HUDEP-2 (cell line): ENCODE measurements at regions not wholly inside any gene's neighbourhood (a gene's known extent, or its start where the extent isn't known, plus 50 kb on each side); places are given as distances from the start of the nearest gene placed in this dataset.
"Not testable (repeated sequence)": the region's sequence is repeated elsewhere in the genome, so short reads cannot be mapped to it uniquely, and the experiment has no call there.

Source experiments
- DNase-seq, 76 experiments: peaks; one replicate each; lab custom pipeline; 2025; ENCODE audit not compliant: unreplicated experiment in 76 of 76; lab: John Stamatoyannopoulos, UW

GRCh38 chr1:43043695-43044094, 85.0 kb upstream of the SLC2A1 start:
- no peak for DNase-seq

- DNase-seq = no peak
Measured at GRCh38 chr1:43042773-43043457, 84.2 kb upstream of the SLC2A1 start.

GRCh38 chr1:43042127-43042526, 83.5 kb upstream of the SLC2A1 start:
- no peak for DNase-seq

GRCh38 chr1:43041591-43041990, 82.9 kb upstream of the SLC2A1 start:
- peak in 1 of 76 experiments; percentile 8 for DNase-seq

GRCh38 chr1:43039228-43040055, 80.8 kb upstream of the SLC2A1 start:
- no peak for DNase-seq

GRCh38 chr1:43038232-43038935, 79.7 kb upstream of the SLC2A1 start:
- DNase-seq = no peak

- DNase-seq = no peak
Measured at GRCh38 chr1:43037466-43037865, 78.8 kb upstream of the SLC2A1 start.

- DNase-seq = no peak
Measured at GRCh38 chr1:43036932-43037331, 78.3 kb upstream of the SLC2A1 start.

GRCh38 chr1:43035821-43036741, 77.4 kb upstream of the SLC2A1 start:
- DNase-seq = no peak

- no peak for DNase-seq
Measured at GRCh38 chr1:43034778-43035177, 76.1 kb upstream of the SLC2A1 start.

- DNase-seq = no peak
Measured at GRCh38 chr1:43034195-43034658, 75.6 kb upstream of the SLC2A1 start.

GRCh38 chr1:43031316-43032203, 72.9 kb upstream of the SLC2A1 start:
- DNase-seq = no peak

- DNase-seq = no peak
Measured at GRCh38 chr1:43024905-43025304, 66.2 kb upstream of the SLC2A1 start.

GRCh38 chr1:43021547-43022474, 63.1 kb upstream of the SLC2A1 start:
- no peak for DNase-seq

GRCh38 chr1:43019226-43019625, 60.6 kb upstream of the SLC2A1 start:
- DNase-seq = no peak

- DNase-seq = no peak
Measured at GRCh38 chr1:43018121-43018520, 59.5 kb upstream of the SLC2A1 start.

- no peak for DNase-seq
Measured at GRCh38 chr1:43015269-43015668, 56.6 kb upstream of the SLC2A1 start.

- not testable (repeated sequence) for DNase-seq
Measured at GRCh38 chr1:43014579-43014978, 55.9 kb upstream of the SLC2A1 start.
